ENCODE measurements at regions not wholly inside any gene's neighbourhood (a gene's known extent, or its start where the extent isn't known, plus 50 kb on each side); places are given as distances from the start of the nearest gene placed in this dataset.

- H3K27me3 ChIP-seq, result no peaks in the 10 kb centered on the region
These were observed 162.2 kb downstream of the SMAD6 start for GRCh38 chr15:66864086-66864830.

GRCh38 chr15:66864871-66865281, 162.8 kb downstream of the SMAD6 start:
- no peaks in the 10 kb centered on the region for H3K9me3 ChIP-seq
- TF ChIP-seq, protein P1, sequence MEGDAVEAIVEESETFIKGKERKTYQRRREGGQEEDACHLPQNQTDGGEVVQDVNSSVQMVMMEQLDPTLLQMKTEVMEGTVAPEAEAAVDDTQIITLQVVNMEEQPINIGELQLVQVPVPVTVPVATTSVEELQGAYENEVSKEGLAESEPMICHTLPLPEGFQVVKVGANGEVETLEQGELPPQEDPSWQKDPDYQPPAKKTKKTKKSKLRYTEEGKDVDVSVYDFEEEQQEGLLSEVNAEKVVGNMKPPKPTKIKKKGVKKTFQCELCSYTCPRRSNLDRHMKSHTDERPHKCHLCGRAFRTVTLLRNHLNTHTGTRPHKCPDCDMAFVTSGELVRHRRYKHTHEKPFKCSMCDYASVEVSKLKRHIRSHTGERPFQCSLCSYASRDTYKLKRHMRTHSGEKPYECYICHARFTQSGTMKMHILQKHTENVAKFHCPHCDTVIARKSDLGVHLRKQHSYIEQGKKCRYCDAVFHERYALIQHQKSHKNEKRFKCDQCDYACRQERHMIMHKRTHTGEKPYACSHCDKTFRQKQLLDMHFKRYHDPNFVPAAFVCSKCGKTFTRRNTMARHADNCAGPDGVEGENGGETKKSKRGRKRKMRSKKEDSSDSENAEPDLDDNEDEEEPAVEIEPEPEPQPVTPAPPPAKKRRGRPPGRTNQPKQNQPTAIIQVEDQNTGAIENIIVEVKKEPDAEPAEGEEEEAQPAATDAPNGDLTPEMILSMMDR (IDR thresholded peaks at IDR 0.05), result no peak
- no peak for TF ChIP-seq POLR2A (IDR thresholded peaks at IDR 0.05)
- intact Hi-C loops (cut with DNase I), result loop anchor here (5.0 kb wide), 1 partner anchor 263 kb away; no protein-coding TSS in a partner anchor
- H3K36me3 ChIP-seq (replicated peaks in 1 of 2; ENCODE audit: insufficient read depth in 1 of 2, low read depth in 2 of 2), result no peaks in the 10 kb centered on the region
- WGBS, 2 donors, result 78 to 96% methylated on average over 3 to 4 of the region's 4 CpGs
- H3K4me3 ChIP-seq, result no peak overlapping the region
- H3K27me3 ChIP-seq, result no peaks in the 10 kb centered on the region
- H3K4me1 ChIP-seq, result no peaks in the 10 kb centered on the region
- no peak for ATAC-seq
- H3K27ac ChIP-seq, result no peak overlapping the region
- DNase-seq, result peak in 1 of 4 donors; percentile 4

More at GRCh38 chr15:66864086-66864830, 162.2 kb downstream of the SMAD6 start:
- H3K27ac ChIP-seq, result no peak overlapping the region
- no peak for DNase-seq
- H3K4me3 ChIP-seq, result no peak overlapping the region
- 90 to 91% methylated on average over 8 to 9 of the region's 9 CpGs for WGBS, 2 donors
- no peak for TF ChIP-seq POLR2A (IDR thresholded peaks at IDR 0.05)
- TF ChIP-seq, protein P1 (IDR thresholded peaks at IDR 0.05), result no peak
- no peaks in the 10 kb centered on the region for H3K9me3 ChIP-seq
- H3K36me3 ChIP-seq (replicated peaks in 1 of 2; ENCODE audit: insufficient read depth in 1 of 2, low read depth in 2 of 2), result no peaks in the 10 kb centered on the region
- no peaks in the 10 kb centered on the region for H3K4me1 ChIP-seq
- intact Hi-C loops (cut with DNase I), result loop anchor here (5.0 kb wide), 1 partner anchor 262 kb away; no protein-coding TSS in a partner anchor
- ATAC-seq, result no peak

GRCh38 chr15:66865622-66866611, 163.9 kb downstream of the SMAD6 start:
- Histone ChIP-seq H3K27me3 (no peaks in the 10 kb centered on the region), H3K4me3 (no peak overlapping the region), H3K9me3 (no peaks in the 10 kb centered on the region), H3K27ac (no peak overlapping the region), H3K36me3 (replicated peaks in 1 of 2; ENCODE audit: insufficient read depth in 1 of 2, low read depth in 2 of 2) (no peaks in the 10 kb centered on the region), H3K4me1 (no peaks in the 10 kb centered on the region)
- no peak for TF ChIP-seq POLR2A (IDR thresholded peaks at IDR 0.05)
- TF ChIP-seq, protein P1 (IDR thresholded peaks at IDR 0.05), result no peak
- DNase-seq, result peak in 2 of 4 donors; percentile 16 to 42
- no peak for ATAC-seq
- WGBS, 2 donors, result 83 to 90% methylated on average over 15 of the region's 15 CpGs
- intact Hi-C loops (cut with DNase I), result no loop called here

- Histone ChIP-seq H3K36me3 (replicated peaks in 1 of 2; ENCODE audit: insufficient read depth in 1 of 2, low read depth in 2 of 2) (no peaks in the 10 kb centered on the region), H3K4me3 (no peak overlapping the region), H3K4me1 (no peaks in the 10 kb centered on the region), H3K9me3 (no peaks in the 10 kb centered on the region), H3K27ac (no peak overlapping the region), H3K27me3 (no peaks in the 10 kb centered on the region)
- DNase-seq, result no peak
- ATAC-seq, result no peak
- no peak for TF ChIP-seq POLR2A (IDR thresholded peaks at IDR 0.05)
- TF ChIP-seq, protein P1 (IDR thresholded peaks at IDR 0.05), result no peak
- intact Hi-C loops (cut with DNase I), result no loop called here
- 84 to 87% methylated on average over 6 of the region's 6 CpGs for WGBS, 2 donors
These were observed 164.6 kb downstream of the SMAD6 start for GRCh38 chr15:66866656-66867055.

All from body of pancreas (tissue), 4 donors.